Tibial nerve (tissue), 4 donors: ENCODE measurements at regions not wholly inside any gene's neighbourhood (a gene's known extent, or its start where the extent isn't known, plus 50 kb on each side); places are given as distances from the start of the nearest gene placed in this dataset.
A peak's percentile ranks its signal among the peaks of the same experiment; 100 is the strongest.

Experiments used
- DNase-seq, 2 donors: peaks; one replicate each; pipeline ENCODE4 v3.0.0-alpha.2; 2019; ENCODE audit warnings: low spot score in 2 of 2
- H3K27ac ChIP-seq, 4 donors: fragments of 200-600 bp; sonication (generic) in 3 of 4; one replicate each; pipeline ENCODE4 v1.5.1; 2017 to 2019; ENCODE audit warnings: mild to moderate bottlenecking in 1 of 4
- H3K27me3 ChIP-seq, 2 donors: fragments of 200-600 bp; sonication (generic) in 1 of 2; one replicate each; pipeline versions ENCODE4 v1.5.1 to v1.6.0; 2017 to 2019
- H3K36me3 ChIP-seq, 3 donors: fragments of 200-600 bp; sonication (generic); one replicate each; pipeline ENCODE4 v1.5.1; 2018 to 2019
- H3K4me1 ChIP-seq, 4 donors: fragments of 200-600 bp; sonication (generic) in 3 of 4; one replicate each; pipeline ENCODE4 v1.5.1; 2017 to 2019
- H3K4me3 ChIP-seq, 4 donors: fragments of 200-600 bp; sonication (generic) in 3 of 4; one replicate each; pipeline ENCODE4 v1.5.1; 2017 to 2019; ENCODE audit warnings: mild to moderate bottlenecking in 1 of 4, moderate library complexity in 1 of 4
- H3K9me3 ChIP-seq, 4 donors: fragments of 200-600 bp; sonication (generic) in 3 of 4; one replicate each; pipeline ENCODE4 v1.5.1; 2017 to 2019
- EP300 ChIP-seq, 2 donors: sonication (generic); formaldehyde crosslinking; IDR thresholded peaks; one replicate each; pipeline ENCODE4 v1.6.1; 2017; ENCODE audit warnings: antibody characterized with exemption in 2 of 2, mild to moderate bottlenecking in 1 of 2
- POLR2A ChIP-seq, 2 donors: fragments of 450-650 bp; IDR thresholded peaks; one replicate each; pipeline ENCODE4 v1.6.1; 2017; ENCODE audit warnings: antibody characterized with exemption in 2 of 2, mild to moderate bottlenecking in 2 of 2, moderate library complexity in 2 of 2
- WGBS, 2 donors: methylation state at CpG; one replicate each; pipeline ENCODE4 v1.1.5; 2018; 5-methylcytosine and 5-hydroxymethylcytosine counted together
- TF ChIP-seq, protein P1 (sequence below), 5 experiments: fragments of 200-600 bp in 3 of 5; fragments of 450-650 bp in 2 of 5; sonication (generic) in 3 of 5; IDR thresholded peaks; one replicate each; pipeline ENCODE4 v1.5.1; 2016 to 2019; ENCODE audit warnings: antibody characterized with exemption in 5 of 5, mild to moderate bottlenecking in 3 of 5, moderate library complexity in 2 of 5

- no peak overlapping the region for H3K4me3 ChIP-seq
- DNase-seq = no peak
- peaks cover 0 to 43% of the 10 kb centered on the region in 2 donors for H3K27me3 ChIP-seq
- peaks cover 0 to 17% (median 0%) of the 10 kb centered on the region in 4 donors for H3K4me1 ChIP-seq
- H3K27ac ChIP-seq = no peak overlapping the region
- H3K9me3 ChIP-seq = no peaks in the 10 kb centered on the region
- 64 to 73% methylated on average over 19 to 20 of the region's 20 CpGs for WGBS, 2 donors
- H3K36me3 ChIP-seq = no peaks in the 10 kb centered on the region
- TF ChIP-seq, protein P1, sequence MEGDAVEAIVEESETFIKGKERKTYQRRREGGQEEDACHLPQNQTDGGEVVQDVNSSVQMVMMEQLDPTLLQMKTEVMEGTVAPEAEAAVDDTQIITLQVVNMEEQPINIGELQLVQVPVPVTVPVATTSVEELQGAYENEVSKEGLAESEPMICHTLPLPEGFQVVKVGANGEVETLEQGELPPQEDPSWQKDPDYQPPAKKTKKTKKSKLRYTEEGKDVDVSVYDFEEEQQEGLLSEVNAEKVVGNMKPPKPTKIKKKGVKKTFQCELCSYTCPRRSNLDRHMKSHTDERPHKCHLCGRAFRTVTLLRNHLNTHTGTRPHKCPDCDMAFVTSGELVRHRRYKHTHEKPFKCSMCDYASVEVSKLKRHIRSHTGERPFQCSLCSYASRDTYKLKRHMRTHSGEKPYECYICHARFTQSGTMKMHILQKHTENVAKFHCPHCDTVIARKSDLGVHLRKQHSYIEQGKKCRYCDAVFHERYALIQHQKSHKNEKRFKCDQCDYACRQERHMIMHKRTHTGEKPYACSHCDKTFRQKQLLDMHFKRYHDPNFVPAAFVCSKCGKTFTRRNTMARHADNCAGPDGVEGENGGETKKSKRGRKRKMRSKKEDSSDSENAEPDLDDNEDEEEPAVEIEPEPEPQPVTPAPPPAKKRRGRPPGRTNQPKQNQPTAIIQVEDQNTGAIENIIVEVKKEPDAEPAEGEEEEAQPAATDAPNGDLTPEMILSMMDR (IDR thresholded peaks at IDR 0.05) = no peak
- TF ChIP-seq POLR2A (IDR thresholded peaks at IDR 0.05) (no peak), EP300 (IDR thresholded peaks at IDR 0.05) (no peak)
Observed at GRCh38 chr11:69982690-69983570, 95.2 kb upstream of the ANO1 start.

DNA sequence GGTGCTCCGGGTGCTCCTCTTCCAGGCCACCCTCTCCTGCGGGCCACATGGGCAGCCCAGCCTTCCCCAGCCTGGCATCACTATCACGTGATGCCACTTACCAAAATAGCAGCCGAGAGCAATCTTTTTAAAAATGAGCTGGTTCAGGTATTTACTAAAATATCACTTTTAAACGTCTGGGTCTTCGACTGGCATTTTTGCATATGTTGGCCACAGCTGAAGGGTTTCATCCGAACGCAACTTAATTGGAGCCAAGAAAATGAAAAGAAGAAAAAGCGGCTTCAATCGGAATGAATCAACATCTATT, 94.6 kb upstream of the ANO1 start:
- Histone ChIP-seq H3K36me3 (no peaks in the 10 kb centered on the region), H3K27me3 (peaks cover 0 to 46% of the 10 kb centered on the region in 2 donors), H3K4me3 (no peak overlapping the region), H3K4me1 (peaks cover 0 to 17% (median 0%) of the 10 kb centered on the region in 4 donors), H3K27ac (no peak overlapping the region), H3K9me3 (no peaks in the 10 kb centered on the region)
- DNase-seq = no peak
- TF ChIP-seq POLR2A (IDR thresholded peaks at IDR 0.05) (no peak), EP300 (IDR thresholded peaks at IDR 0.05) (no peak)
- TF ChIP-seq, protein P1 (IDR thresholded peaks at IDR 0.05) = no peak
- 70 to 71% methylated on average over 10 of the region's 10 CpGs for WGBS, 2 donors

- Histone ChIP-seq H3K36me3 (no peaks in the 10 kb centered on the region), H3K27me3 (peaks cover 0 to 46% of the 10 kb centered on the region in 2 donors), H3K9me3 (no peaks in the 10 kb centered on the region), H3K4me3 (no peak overlapping the region), H3K4me1 (peaks cover 0 to 17% (median 0%) of the 10 kb centered on the region in 4 donors), H3K27ac (no peak overlapping the region)
- no peak for DNase-seq
- 10 to 14% methylated on average over 9 of the region's 10 CpGs for WGBS, 2 donors
- TF ChIP-seq, protein P1 (IDR thresholded peaks at IDR 0.05) = no peak
- TF ChIP-seq POLR2A (IDR thresholded peaks at IDR 0.05) = no peak
- no peak for TF ChIP-seq EP300 (IDR thresholded peaks at IDR 0.05)
Observed at GRCh38 chr11:69983897-69984438, 94.1 kb upstream of the ANO1 start.

DNA sequence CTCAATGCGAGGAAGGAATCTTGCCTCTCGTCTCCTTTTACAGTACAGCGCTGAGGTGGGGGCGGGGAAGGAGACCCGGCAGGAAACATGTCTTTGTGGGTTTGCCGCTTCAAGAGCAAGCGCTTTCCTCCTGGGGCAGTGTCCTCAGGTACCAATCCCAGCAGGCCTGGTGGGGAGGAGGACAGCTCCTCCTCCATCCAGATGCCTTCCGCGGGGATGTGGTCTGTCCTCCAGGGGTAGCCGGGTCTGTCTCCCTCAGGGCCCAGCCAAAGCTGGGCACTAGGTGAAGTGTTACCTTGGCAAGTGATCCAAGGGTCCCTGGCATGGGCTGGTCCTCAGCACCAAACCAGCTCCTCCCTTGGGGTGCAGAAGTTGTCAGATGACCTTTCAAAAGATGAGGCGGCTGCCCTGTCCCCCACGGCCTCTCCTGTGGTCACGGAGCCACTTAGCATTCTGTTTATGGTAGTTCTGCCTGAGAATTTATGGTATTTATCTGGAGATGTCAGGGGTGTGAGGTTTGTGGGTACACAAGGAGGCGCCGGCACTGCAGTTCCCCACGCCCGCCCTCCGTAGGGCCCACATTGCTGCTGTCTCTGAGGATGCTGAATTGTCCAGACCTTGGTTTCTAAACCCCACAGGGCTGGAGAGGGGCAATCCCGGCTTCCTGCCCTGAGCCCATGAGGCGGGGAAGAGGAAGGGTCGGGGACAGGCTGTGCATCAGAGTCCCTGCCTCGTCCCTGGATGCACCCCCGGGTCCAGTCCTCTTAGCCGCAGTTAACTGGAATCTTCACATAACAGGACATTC, 93.5 kb upstream of the ANO1 start:
- TF ChIP-seq, protein P1 (IDR thresholded peaks at IDR 0.05) = no peak
- TF ChIP-seq POLR2A (IDR thresholded peaks at IDR 0.05) = no peak
- TF ChIP-seq EP300 (IDR thresholded peaks at IDR 0.05) = no peak
- no peaks in the 10 kb centered on the region for H3K36me3 ChIP-seq
- peaks cover 0 to 17% (median 0%) of the 10 kb centered on the region in 4 donors for H3K4me1 ChIP-seq
- H3K27ac ChIP-seq = no peak overlapping the region
- no peaks in the 10 kb centered on the region for H3K9me3 ChIP-seq
- no peak overlapping the region for H3K4me3 ChIP-seq
- 18 to 25% methylated on average over 18 to 24 of the region's 24 CpGs for WGBS, 2 donors
- peaks cover 0 to 46% of the 10 kb centered on the region in 2 donors for H3K27me3 ChIP-seq
- no peak for DNase-seq

DNA sequence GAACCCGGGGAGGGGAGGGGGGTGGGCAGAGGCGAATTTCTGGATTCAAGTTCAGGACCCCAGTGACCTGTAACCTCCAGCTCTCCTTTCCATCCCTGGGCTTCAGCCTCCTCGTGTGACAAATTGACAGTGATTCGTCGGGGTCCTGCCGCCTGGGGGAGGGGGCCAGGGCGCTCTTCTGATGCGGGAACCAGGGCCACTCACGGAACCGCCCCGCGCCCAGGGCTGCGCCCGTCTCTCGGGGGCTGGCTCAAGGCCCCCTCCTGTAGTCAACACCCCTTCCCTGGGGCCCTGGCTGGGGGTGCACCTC, 92.8 kb upstream of the ANO1 start:
- peaks cover 0 to 46% of the 10 kb centered on the region in 2 donors for H3K27me3 ChIP-seq
- 0 to 5% methylated on average over 4 to 14 of the region's 15 CpGs for WGBS, 2 donors
- DNase-seq = no peak
- H3K36me3 ChIP-seq = no peaks in the 10 kb centered on the region
- H3K9me3 ChIP-seq = no peaks in the 10 kb centered on the region
- no peak overlapping the region for H3K27ac ChIP-seq
- TF ChIP-seq EP300 (IDR thresholded peaks at IDR 0.05) (no peak), POLR2A (IDR thresholded peaks at IDR 0.05) (no peak)
- TF ChIP-seq, protein P1 (IDR thresholded peaks at IDR 0.05) = no peak
- H3K4me1 ChIP-seq = peaks cover 0 to 17% (median 0%) of the 10 kb centered on the region in 4 donors
- peak overlapping the region in 2 of 4 donors; percentile 12 to 25 for H3K4me3 ChIP-seq
